HG02943 (cell line): ENCODE measurements at regions not wholly inside any gene's neighbourhood (a gene's known extent, or its start where the extent isn't known, plus 50 kb on each side); places are given as distances from the start of the nearest gene placed in this dataset.

Experiments
- ATAC-seq: cut with Tn5 transposase; IDR thresholded peaks from one replicate; pipeline ENCODE4 v1.9.1; 2021; ENCODE audit warnings: mild to moderate bottlenecking, low read depth, moderate library complexity; ENCODE audit not compliant: unreplicated experiment

DNA sequence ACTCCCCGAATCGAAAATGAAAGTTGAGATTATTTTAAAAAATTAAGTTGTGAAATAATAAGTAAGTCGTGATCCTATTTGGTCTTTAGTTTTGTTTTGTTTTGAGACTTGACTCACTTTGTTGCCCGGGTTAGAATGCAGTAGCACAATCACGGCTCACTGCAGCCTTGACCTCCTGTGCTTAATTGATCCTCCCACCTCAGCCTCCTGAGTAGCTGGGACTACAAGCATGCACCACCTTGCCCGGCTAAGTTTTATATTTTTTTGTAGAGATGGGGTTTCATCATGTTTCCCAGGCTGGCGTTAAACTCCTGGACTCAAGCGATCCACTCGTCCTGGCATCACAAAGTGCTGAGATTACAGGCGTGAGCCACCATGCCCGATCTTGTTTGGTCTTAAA lies 326.2 kb downstream of the MYCN start:
- ATAC-seq: no peak

DNA sequence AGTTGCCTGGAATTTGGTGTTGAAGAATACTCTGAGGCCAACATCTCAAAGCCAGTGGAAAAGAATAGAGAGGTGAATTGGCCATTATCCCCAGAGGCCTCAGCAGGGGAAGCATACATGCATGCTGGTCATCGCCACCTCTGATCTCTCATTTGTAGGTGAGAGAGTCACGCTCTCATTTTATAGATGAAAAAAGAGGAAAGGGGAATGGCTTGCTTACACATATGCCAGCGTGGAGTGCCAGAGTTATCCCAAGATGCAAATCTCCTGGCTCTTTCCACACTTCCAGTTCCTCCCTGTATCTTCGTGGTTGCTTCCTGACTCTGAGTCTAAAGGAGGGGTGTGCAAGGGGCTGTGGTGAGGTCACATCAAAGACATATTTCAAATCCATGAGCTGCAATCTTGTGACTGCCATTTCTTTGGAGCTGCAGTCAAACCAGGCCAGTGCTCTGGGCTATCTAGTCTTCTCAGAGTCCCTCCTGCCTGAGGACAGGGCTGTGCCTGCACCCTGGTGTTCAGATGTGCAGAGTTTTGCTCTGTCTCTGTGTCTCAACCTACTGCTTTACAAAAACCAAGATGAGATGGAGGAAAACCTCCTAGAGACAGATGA lies 324.7 kb downstream of the MYCN start:
- ATAC-seq: no peak

DNA sequence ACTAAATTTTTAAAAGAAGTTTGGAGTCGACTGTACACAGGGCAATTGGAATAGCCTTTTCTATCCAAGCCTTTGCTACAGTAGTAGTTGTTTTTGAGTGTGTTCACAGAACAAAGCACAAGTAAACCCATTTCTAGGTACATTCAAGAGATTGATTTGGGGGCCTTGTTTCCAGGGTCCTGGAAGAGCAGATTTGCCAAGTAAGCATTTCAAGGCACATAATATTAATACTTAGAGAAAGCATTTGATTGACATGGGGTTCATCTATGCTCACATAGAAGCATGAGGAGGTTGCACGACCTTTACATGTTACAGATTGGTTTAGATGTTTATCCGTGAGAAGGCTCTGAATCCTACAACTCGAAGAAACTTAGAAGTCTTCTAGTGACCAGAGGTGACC lies 324.1 kb downstream of the MYCN start:
- no peak for ATAC-seq

- ATAC-seq: no peak
Measured at GRCh38 chr2:16263241-16263890, 323.0 kb downstream of the MYCN start.

- no peak for ATAC-seq
Measured at GRCh38 chr2:16262526-16263178, 322.3 kb downstream of the MYCN start.

- no peak for ATAC-seq
Measured at GRCh38 chr2:16261791-16262190, 321.4 kb downstream of the MYCN start.

DNA sequence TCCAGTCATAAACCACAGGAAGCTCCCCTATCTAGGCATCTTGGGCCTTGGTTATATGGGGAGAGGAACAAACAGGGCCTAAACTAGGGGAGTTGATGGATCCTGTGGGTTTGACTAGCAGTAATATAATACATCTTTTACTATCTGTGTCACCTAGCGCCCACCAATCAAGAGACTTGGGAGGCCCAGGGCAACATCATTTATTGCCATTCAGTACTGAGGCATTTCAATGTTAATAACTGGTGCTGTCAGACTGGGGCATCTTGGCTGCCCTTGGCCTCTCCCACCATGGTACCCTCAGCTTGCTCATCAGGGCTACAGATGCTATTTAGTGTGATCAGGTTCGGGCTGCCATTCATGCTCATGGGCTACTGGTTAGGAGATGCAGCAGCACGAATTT lies 320.7 kb downstream of the MYCN start:
- no peak for ATAC-seq

GRCh38 chr2:16260041-16260830 lies 319.9 kb downstream of the MYCN start:
- ATAC-seq: no peak

DNA sequence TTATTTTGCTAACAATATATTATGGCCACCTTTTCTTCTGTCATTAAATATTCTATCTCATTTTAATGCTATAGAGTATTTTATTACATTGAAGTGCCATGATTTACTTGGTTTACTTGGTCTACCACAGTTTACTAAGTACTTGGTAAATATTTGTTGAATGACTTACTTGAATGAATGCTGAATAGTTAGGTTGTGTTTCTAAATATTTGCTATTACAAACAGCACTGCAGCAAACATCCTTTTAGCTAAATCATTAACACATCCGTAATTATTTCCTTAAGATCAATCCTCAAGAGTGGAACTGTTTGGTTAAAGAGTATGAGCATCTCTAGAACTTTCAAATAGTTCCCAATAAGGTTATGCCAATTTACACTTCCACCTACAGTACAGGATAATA lies 318.7 kb downstream of the MYCN start:
- no peak for ATAC-seq

DNA sequence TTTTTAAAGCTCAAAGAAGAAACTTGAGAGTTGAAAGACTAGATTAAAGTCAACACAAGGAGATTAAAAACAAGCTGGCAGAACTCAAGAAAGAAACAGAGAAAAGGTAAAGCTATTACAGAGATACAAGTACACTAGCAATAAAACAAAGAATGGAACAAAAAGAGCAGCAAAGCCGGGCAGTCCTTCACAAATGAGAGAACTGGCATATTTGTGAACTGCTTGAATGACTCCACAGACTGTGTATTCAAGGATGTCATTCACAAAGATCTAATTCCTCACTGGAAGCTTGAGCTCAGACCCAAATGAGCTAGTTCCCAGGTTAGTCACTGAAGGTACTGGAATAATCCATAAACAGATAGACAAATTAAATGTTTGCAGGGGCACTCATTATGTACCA lies 318.0 kb downstream of the MYCN start:
- ATAC-seq: no peak

- no peak for ATAC-seq
Measured at GRCh38 chr2:16257322-16258028, 317.1 kb downstream of the MYCN start.

GRCh38 chr2:16256601-16257321 lies 316.4 kb downstream of the MYCN start:
- no peak for ATAC-seq

GRCh38 chr2:16255120-16255519 lies 314.8 kb downstream of the MYCN start:
- ATAC-seq: no peak

DNA sequence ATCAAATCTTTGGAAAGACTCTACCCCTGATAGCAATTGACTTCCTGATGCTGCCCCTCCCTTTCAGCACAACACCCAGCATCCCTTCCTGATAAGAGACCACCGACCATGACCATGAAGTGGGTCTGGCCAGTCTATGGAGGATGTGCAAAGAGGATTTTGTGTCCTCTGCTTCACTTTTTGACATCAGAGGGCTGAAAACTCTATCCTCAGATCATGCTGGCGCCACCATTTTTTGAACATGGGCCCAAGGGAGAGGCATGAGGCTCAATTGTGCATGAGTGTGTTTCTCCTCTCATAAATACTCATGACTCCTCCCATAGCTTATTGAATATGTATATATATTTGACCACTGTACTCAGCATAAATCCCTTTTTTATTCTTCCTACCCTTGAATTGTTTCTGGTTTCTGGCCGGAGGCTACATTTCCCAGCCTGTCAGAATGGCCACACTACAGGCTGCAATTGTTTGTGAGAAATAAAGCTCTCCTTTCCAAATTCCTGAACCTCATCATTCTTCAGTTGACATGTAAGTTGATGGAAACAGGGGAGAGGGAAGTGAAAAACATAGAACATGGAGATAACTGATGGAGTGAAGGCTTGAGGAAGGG lies 314.1 kb downstream of the MYCN start:
- ATAC-seq: no peak

DNA sequence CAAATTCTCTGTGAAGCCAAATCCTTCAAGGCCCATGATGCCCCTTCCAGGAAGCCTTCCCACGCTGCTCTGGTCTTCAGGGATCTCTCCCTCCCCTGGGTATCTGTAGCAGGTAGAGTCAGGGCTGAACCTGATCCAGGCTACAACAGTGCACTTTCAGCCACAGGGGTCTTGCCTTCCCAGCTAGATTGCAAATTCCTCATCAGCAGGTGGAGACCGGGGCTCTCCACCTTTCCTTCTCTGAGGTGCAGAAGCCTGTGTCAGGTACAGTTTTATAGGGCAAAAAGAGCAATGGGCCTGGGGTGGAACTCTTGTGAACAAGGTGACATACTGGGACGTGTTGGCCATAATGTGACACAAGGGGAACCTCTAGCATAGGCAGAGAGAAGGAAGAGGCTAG lies 312.9 kb downstream of the MYCN start:
- ATAC-seq: no peak

GRCh38 chr2:16252891-16253290 lies 312.5 kb downstream of the MYCN start:
- ATAC-seq: no peak

DNA sequence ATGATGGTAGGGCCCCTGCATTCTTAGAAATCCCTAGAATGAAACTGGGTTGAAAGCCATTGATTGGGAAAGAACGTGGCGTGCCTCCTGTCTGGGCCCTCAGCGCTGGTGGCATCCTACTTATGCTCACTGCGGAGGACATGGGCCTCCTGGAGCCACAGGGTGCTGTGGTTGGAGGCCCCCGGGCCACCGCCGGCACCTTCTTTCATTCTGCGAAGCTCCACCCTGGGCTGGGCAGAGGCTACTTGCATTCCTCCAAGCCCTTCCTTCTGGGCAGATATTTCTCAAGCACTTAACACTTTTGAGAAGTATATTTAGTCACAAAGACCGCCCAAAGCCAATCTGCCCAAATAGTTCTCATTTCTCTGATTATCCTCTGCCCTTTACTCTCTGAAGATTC lies 311.9 kb downstream of the MYCN start:
- no peak for ATAC-seq

DNA sequence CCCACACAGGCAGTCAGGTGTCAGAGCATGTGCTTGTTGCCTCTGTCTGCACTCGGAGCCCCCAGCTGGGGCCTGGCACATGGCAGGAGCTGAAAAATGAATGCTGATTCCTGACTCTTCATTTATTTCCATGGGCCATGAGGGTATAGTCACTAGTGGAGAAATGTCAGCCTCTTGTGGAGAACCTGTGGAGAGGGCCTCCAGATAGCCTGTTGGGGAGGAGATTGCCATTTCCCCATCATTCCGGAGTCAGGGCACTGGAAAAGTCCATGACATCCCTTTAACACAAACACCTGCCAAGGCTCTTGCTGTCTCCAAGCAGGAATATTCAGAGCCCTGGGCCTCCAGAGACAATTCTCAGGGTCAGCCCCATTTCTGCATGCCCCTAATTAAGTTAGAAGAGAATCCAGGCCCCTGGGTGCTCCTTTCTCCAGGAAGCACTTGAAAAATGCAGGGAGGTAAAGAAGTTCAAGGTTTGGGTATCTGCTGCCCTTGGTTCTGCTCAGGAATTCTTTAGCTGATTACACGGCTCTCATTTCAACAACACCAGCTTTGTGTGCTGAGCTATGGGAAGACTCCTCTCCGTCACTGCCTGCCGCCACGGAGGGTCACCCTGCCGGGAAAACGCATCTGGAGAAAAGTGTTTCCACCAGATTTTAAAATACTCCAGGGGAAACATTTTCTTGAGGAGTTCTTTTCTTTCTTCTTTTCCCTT lies 311.3 kb downstream of the MYCN start:
- no peak for ATAC-seq

DNA sequence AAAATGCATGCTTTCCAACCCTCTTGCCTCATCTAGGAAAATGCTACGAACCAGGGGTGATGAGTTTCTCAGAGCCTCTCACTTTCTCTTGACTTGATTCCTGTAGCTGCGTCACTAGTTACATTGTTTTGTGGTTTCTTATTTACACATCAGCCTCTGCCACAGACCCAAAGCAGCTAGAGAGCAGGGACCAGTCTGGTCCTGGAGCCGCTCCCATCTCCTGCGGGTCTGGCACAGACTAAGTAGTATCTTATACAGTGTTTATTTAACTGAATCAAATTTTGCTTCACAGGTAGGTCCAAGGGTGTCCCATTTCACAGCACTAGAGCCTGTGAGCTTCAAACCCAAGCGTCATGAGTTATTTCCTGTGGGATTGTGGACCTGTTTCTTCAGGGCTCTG lies 310.5 kb downstream of the MYCN start:
- ATAC-seq: no peak
